ENCODE measurements at regions not wholly inside any gene's neighbourhood (a gene's known extent, or its start where the extent isn't known, plus 50 kb on each side); places are given as distances from the start of the nearest gene placed in this dataset.

DNA sequence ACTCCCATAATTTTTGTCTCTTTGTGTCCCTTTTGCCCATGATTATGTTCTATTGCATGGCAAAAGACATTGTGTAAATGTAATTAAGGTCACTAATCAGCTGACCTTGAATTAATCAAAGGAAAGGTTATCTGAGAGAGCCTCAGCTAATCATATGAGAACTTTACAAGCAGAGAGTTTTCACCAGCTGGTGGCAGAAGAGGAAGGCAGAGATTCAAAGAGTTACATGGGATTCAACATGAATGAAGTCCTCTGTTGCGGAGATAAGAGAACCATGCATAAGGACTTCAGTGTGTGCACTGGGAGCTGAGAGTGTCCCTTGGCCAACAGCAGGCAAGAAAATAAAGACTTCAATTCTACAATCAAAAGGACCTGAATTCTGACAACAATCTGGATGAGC, 494.1 kb upstream of the ARID1B start:
- H3K4me1 ChIP-seq (ENCODE audit: insufficient read depth), result peaks cover 3% of the 10 kb centered on the region
- no peaks in the 10 kb centered on the region for H3K27me3 ChIP-seq
- no peak overlapping the region for H3K27ac ChIP-seq
- no peaks in the 10 kb centered on the region for H3K36me3 ChIP-seq
- DNase-seq, result no peak
- 94 to 98% (median 97%) methylated on average over 1 of the region's 1 CpG for WGBS, 3 donors
- intact Hi-C loops (cut with DNase I), result no loop called here
- no peak overlapping the region for H3K4me3 ChIP-seq
- no peaks in the 10 kb centered on the region for H3K9me3 ChIP-seq
- TF ChIP-seq, protein P1, sequence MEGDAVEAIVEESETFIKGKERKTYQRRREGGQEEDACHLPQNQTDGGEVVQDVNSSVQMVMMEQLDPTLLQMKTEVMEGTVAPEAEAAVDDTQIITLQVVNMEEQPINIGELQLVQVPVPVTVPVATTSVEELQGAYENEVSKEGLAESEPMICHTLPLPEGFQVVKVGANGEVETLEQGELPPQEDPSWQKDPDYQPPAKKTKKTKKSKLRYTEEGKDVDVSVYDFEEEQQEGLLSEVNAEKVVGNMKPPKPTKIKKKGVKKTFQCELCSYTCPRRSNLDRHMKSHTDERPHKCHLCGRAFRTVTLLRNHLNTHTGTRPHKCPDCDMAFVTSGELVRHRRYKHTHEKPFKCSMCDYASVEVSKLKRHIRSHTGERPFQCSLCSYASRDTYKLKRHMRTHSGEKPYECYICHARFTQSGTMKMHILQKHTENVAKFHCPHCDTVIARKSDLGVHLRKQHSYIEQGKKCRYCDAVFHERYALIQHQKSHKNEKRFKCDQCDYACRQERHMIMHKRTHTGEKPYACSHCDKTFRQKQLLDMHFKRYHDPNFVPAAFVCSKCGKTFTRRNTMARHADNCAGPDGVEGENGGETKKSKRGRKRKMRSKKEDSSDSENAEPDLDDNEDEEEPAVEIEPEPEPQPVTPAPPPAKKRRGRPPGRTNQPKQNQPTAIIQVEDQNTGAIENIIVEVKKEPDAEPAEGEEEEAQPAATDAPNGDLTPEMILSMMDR (IDR thresholded peaks at IDR 0.05), result no peak
- TF ChIP-seq POLR2A (IDR thresholded peaks at IDR 0.05), result no peak
- no peak for TF ChIP-seq EP300 (IDR thresholded peaks at IDR 0.05)

GRCh38 chr6:156282087-156282486, 495.1 kb upstream of the ARID1B start:
- no peak overlapping the region for H3K27ac ChIP-seq
- H3K36me3 ChIP-seq, result no peaks in the 10 kb centered on the region
- TF ChIP-seq, protein P1 (IDR thresholded peaks at IDR 0.05), result no peak
- TF ChIP-seq EP300 (IDR thresholded peaks at IDR 0.05) (no peak), POLR2A (IDR thresholded peaks at IDR 0.05) (no peak)
- no peak for DNase-seq
- WGBS, 3 donors, result 33 to 50% (median 46%) methylated on average over 1 of the region's 1 CpG
- no peaks in the 10 kb centered on the region for H3K9me3 ChIP-seq
- no peaks in the 10 kb centered on the region for H3K27me3 ChIP-seq
- peaks cover 3% of the 10 kb centered on the region for H3K4me1 ChIP-seq (ENCODE audit: insufficient read depth)
- intact Hi-C loops (cut with DNase I), result no loop called here
- H3K4me3 ChIP-seq, result no peak overlapping the region

DNA sequence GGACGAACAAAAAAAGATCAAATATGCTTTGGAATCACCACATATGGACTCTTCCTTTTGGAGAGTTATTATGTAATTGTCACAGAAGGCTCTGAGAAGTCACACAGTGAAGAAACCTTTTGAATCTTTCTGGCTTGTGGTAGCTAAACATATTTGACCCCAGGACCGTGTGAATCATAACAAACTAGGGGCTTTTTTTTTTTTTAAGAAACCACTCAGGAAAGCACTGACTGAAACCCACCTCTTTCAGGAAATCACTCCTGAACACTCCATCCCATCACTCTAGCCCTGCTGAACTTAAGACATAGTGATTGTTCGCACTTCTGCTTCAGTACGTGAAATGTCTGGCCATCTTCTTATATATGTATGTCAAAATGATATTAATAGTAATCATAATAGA, 495.9 kb upstream of the ARID1B start:
- H3K4me1 ChIP-seq (ENCODE audit: insufficient read depth), result peaks cover 3% of the 10 kb centered on the region
- H3K9me3 ChIP-seq, result no peaks in the 10 kb centered on the region
- H3K27ac ChIP-seq, result no peak overlapping the region
- WGBS, 3 donors, result 71 to 80% (median 72%) methylated on average over 4 of the region's 4 CpGs
- intact Hi-C loops (cut with DNase I), result no loop called here
- H3K27me3 ChIP-seq, result no peaks in the 10 kb centered on the region
- TF ChIP-seq, protein P1 (IDR thresholded peaks at IDR 0.05), result no peak
- no peak for TF ChIP-seq EP300 (IDR thresholded peaks at IDR 0.05)
- TF ChIP-seq POLR2A (IDR thresholded peaks at IDR 0.05), result no peak
- H3K36me3 ChIP-seq, result no peaks in the 10 kb centered on the region
- DNase-seq, result no peak
- no peak overlapping the region for H3K4me3 ChIP-seq

- no peaks in the 10 kb centered on the region for H3K9me3 ChIP-seq
- intact Hi-C loops (cut with DNase I), result no loop called here
- TF ChIP-seq POLR2A (IDR thresholded peaks at IDR 0.05) (no peak), EP300 (IDR thresholded peaks at IDR 0.05) (no peak)
- TF ChIP-seq, protein P1 (IDR thresholded peaks at IDR 0.05), result no peak
- no peak overlapping the region for H3K27ac ChIP-seq
- no peaks in the 10 kb centered on the region for H3K36me3 ChIP-seq
- H3K4me3 ChIP-seq, result no peak overlapping the region
- H3K4me1 ChIP-seq (ENCODE audit: insufficient read depth), result peaks cover 3% of the 10 kb centered on the region
- no peak for DNase-seq
- no peaks in the 10 kb centered on the region for H3K27me3 ChIP-seq
- WGBS, 3 donors, result 27 to 37% (median 34%) methylated on average over 4 of the region's 4 CpGs
Measured at GRCh38 chr6:156280065-156280464, 497.1 kb upstream of the ARID1B start.
